Neutrophil (primary cell): ENCODE measurements at regions not wholly inside any gene's neighbourhood (a gene's known extent, or its start where the extent isn't known, plus 50 kb on each side); places are given as distances from the start of the nearest gene placed in this dataset.

ENCODE experiments used
- H3K27ac ChIP-seq: fragments of 200-600 bp; sonication (generic); 2 replicates; pipeline ENCODE4 v1.5.1; 2016; ENCODE audit warnings: mild to moderate bottlenecking, moderate library complexity
- H3K27me3 ChIP-seq: fragments of 200-600 bp; sonication (generic); 2 replicates; pipeline ENCODE4 v1.6.0; 2016; ENCODE audit warnings: mild to moderate bottlenecking
- H3K36me3 ChIP-seq: fragments of 200-600 bp; sonication (generic); 2 replicates; pipeline ENCODE4 v1.5.1; 2017
- H3K4me1 ChIP-seq, 2 experiments: fragments of 200-600 bp in 1 of 2; sonication (generic) in 1 of 2; 1 replicate in 1 of 2; 2 replicates in 1 of 2; pipeline versions ENCODE4 v1.5.1 to v1.6.1; 2013 to 2016; ENCODE audit warnings: low read depth in 1 of 2, low read length in 1 of 2, mild to moderate bottlenecking in 1 of 2, moderate library complexity in 1 of 2; ENCODE audit not compliant: control insufficient read depth in 1 of 2, insufficient read depth in 1 of 2
- H3K4me3 ChIP-seq, 2 experiments: fragments of 200-600 bp in 1 of 2; sonication (generic) in 1 of 2; 1 replicate in 1 of 2; 2 replicates in 1 of 2; pipeline ENCODE4 v1.5.1; 2013 to 2016; ENCODE audit warnings: low read depth in 1 of 2, low read length in 1 of 2, mild to moderate bottlenecking in 1 of 2, moderate library complexity in 1 of 2
- H3K9me3 ChIP-seq: fragments of 200-600 bp; sonication (generic); 2 replicates; pipeline ENCODE4 v1.5.1; 2016
- TF ChIP-seq, protein P1 (sequence below): fragments of 200-600 bp; sonication (generic); IDR thresholded peaks from 2 replicates; pipeline ENCODE4 v1.5.1; 2016; ENCODE audit warnings: antibody characterized with exemption

DNA sequence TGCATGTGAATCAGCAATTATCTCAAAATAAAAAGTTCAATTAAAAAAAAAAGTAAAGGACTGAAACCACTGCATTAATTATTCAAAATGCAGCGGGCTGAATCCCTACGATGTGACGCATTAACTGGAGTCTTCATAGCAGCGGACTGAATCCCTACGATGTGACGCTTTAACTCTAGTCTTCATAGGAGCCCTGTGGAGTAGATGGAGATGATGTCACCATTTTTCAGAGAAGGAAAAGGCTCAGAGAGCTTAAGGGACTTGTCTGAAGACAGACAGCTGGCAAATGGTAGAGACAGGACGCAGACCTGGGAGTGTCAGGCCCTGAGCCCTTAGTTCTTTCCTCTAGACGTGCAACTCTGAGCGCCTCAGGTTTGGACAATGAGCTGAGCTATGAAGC, 168.0 kb upstream of the MYL2 start:
- Histone ChIP-seq H3K4me3 (no peak overlapping the region), H3K36me3 (no peaks in the 10 kb centered on the region), H3K4me1 (peaks cover 0 to 6% of the 10 kb centered on the region in 2 experiments), H3K27ac (no peak overlapping the region), H3K9me3 (no peaks in the 10 kb centered on the region), H3K27me3 (peaks cover 10% of the 10 kb centered on the region)
- TF ChIP-seq, protein P1, sequence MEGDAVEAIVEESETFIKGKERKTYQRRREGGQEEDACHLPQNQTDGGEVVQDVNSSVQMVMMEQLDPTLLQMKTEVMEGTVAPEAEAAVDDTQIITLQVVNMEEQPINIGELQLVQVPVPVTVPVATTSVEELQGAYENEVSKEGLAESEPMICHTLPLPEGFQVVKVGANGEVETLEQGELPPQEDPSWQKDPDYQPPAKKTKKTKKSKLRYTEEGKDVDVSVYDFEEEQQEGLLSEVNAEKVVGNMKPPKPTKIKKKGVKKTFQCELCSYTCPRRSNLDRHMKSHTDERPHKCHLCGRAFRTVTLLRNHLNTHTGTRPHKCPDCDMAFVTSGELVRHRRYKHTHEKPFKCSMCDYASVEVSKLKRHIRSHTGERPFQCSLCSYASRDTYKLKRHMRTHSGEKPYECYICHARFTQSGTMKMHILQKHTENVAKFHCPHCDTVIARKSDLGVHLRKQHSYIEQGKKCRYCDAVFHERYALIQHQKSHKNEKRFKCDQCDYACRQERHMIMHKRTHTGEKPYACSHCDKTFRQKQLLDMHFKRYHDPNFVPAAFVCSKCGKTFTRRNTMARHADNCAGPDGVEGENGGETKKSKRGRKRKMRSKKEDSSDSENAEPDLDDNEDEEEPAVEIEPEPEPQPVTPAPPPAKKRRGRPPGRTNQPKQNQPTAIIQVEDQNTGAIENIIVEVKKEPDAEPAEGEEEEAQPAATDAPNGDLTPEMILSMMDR = no peak

DNA sequence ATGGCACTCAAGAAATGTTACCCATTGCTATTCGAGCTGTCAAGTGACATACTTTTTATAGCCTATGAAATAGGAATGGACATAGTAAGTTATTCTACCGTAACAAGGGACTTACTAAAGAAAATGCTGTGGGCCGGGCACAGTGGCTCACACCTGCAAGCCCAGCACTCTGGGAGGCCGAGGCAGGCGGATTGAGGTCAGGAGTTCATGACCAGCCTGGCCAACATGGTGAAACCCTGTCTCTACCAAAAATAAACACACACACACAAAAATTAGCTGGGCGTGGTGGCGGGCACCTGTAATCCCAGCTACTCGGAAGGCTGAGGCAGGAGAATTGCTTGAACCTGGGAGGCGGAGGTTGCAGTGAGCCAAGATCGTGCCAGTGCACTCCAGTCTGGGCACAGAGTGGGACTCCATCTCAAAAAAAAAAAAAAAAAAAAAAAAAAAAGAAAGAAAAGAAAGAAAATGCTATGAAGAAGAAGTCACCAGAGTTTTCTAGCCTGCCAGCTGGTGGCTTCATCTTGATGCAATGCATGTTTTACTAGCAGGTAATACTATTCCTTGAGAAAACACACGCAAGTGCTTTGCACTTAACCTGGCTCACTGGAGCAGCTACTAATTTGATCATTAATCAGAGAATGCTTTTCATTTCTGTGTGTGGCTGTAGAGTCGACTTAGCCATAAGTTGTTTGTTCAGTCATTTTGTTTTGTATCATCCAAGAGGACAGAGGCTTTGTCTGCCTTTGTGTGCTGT, 166.7 kb upstream of the MYL2 start:
- Histone ChIP-seq H3K9me3 (no peaks in the 10 kb centered on the region), H3K4me1 (peaks cover 0 to 6% of the 10 kb centered on the region in 2 experiments), H3K27me3 (peaks cover 5% of the 10 kb centered on the region), H3K4me3 (no peak overlapping the region), H3K36me3 (no peaks in the 10 kb centered on the region), H3K27ac (no peak overlapping the region)
- TF ChIP-seq, protein P1 = no peak

DNA sequence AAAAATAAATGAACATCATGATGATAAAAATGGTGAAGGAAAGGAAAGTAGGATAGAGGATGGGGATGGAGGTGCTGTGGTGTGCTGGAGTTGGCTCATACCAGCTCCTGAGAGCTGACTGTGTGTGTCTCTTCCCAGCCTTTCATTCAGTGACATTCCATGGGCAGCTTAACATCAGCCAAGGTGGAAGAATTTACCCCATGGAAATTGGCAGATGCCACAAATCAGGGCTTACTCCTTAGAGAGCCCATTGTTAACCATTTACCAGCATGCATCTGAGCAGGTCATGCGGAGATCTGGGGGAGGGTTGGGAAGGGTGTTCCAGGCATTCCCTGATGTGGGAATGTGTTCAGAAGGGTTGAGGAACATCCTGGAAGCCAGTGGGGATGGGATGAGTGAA, 164.7 kb upstream of the MYL2 start:
- TF ChIP-seq, protein P1 = no peak
- Histone ChIP-seq H3K4me3 (no peak overlapping the region), H3K27me3 (peaks cover 9% of the 10 kb centered on the region), H3K9me3 (no peaks in the 10 kb centered on the region), H3K36me3 (no peaks in the 10 kb centered on the region), H3K4me1 (no peaks in the 10 kb centered on the region), H3K27ac (no peak overlapping the region)

DNA sequence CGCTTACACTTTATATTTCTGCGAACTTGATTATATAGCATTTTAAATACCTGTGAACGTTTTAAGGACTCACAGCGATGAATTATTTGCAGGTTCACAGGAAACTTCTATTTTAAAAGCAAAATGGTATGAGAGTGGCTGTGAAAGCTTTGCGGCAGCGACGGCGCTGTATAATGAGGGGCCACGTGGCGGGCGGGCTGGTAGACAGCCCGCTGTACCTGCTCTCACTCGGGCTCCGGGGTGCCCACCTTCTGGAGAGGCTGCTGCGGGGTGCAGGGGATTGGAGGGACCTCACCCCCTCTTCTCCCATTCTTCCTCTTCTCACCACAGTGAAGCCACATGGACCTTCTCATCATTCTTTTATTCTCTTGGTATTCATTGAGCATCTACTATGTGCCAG, 164.2 kb upstream of the MYL2 start:
- TF ChIP-seq, protein P1 = no peak
- Histone ChIP-seq H3K9me3 (no peaks in the 10 kb centered on the region), H3K4me1 (no peaks in the 10 kb centered on the region), H3K36me3 (no peaks in the 10 kb centered on the region), H3K27me3 (peaks cover 9% of the 10 kb centered on the region), H3K4me3 (no peak overlapping the region), H3K27ac (no peak overlapping the region)

DNA sequence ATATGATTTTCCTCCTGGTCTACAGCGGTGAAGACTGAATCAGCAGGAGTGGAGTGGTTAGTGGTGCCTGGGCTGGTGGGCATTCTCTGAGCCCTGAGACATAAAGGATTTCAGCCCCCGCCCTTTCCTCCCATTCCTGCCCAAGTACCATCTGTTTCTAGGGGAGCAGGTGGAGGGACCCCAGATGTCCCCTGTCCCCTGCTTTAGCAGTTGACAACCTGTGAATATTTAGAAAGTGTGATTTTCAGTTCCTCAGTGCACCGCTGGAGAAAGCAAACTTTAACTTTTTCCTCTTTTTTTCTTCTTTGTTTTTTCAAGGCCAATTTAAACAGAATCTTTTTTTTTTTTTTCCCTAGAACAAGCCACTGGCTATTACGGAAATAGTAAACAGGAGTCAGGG, 163.8 kb upstream of the MYL2 start:
- Histone ChIP-seq H3K36me3 (no peaks in the 10 kb centered on the region), H3K4me3 (no peak overlapping the region), H3K27me3 (peaks cover 9% of the 10 kb centered on the region), H3K4me1 (no peaks in the 10 kb centered on the region), H3K27ac (no peak overlapping the region), H3K9me3 (no peaks in the 10 kb centered on the region)
- TF ChIP-seq, protein P1 = no peak
